ENCODE measurements at regions not wholly inside any gene's neighbourhood (a gene's known extent, or its start where the extent isn't known, plus 50 kb on each side); places are given as distances from the start of the nearest gene placed in this dataset.

- TF ChIP-seq, protein P1, sequence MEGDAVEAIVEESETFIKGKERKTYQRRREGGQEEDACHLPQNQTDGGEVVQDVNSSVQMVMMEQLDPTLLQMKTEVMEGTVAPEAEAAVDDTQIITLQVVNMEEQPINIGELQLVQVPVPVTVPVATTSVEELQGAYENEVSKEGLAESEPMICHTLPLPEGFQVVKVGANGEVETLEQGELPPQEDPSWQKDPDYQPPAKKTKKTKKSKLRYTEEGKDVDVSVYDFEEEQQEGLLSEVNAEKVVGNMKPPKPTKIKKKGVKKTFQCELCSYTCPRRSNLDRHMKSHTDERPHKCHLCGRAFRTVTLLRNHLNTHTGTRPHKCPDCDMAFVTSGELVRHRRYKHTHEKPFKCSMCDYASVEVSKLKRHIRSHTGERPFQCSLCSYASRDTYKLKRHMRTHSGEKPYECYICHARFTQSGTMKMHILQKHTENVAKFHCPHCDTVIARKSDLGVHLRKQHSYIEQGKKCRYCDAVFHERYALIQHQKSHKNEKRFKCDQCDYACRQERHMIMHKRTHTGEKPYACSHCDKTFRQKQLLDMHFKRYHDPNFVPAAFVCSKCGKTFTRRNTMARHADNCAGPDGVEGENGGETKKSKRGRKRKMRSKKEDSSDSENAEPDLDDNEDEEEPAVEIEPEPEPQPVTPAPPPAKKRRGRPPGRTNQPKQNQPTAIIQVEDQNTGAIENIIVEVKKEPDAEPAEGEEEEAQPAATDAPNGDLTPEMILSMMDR (IDR thresholded peaks at IDR 0.05), result no peak
- TF ChIP-seq POLR2A (IDR thresholded peaks at IDR 0.05) (no peak), EP300 (IDR thresholded peaks at IDR 0.05) (no peak)
Observed at GRCh38 chr4:54475546-54475945, 182.2 kb upstream of the KIT start.

Measured in tibial nerve (tissue), 4 donors.